Liver (tissue), 8 donors: ENCODE measurements at regions not wholly inside any gene's neighbourhood (a gene's known extent, or its start where the extent isn't known, plus 50 kb on each side); places are given as distances from the start of the nearest gene placed in this dataset.
"Not testable (repeated sequence)": the region's sequence is repeated elsewhere in the genome, so short reads cannot be mapped to it uniquely, and the experiment has no call there.

Experiments used
- DNase-seq: peaks from one replicate; pipeline ENCODE4 v3.0.0-alpha.2; 2017; ENCODE audit warnings: low spot score
- H3K27ac ChIP-seq, 2 donors: one replicate each; pipeline ENCODE4 v1.7.0; 2013; ENCODE audit warnings: inconsistent platforms in 2 of 2, low read length in 2 of 2, control low read depth in 1 of 2, low read depth in 1 of 2, mild to moderate bottlenecking in 1 of 2
- H3K27me3 ChIP-seq, 4 donors: one replicate each; pipeline versions ENCODE4 v1.6.1 to v1.7.0; 2013; ENCODE audit warnings: low read length in 3 of 4, inconsistent platforms in 1 of 4, mild to moderate bottlenecking in 1 of 4, moderate library complexity in 1 of 4; ENCODE audit not compliant: control insufficient read depth in 4 of 4, insufficient read depth in 4 of 4
- H3K36me3 ChIP-seq, 4 donors: one replicate each; pipeline versions ENCODE4 v1.6.1 to v1.7.0; 2013; ENCODE audit warnings: low read length in 3 of 4, mild to moderate bottlenecking in 3 of 4, low read depth in 1 of 4, moderate library complexity in 1 of 4; ENCODE audit not compliant: control insufficient read depth in 4 of 4, insufficient read depth in 3 of 4
- H3K4me1 ChIP-seq, 4 donors: one replicate each; pipeline versions ENCODE4 v1.6.1 to v1.7.0; 2013; ENCODE audit warnings: low read length in 3 of 4, mild to moderate bottlenecking in 3 of 4, moderate library complexity in 1 of 4; ENCODE audit not compliant: control insufficient read depth in 4 of 4, insufficient read depth in 4 of 4
- H3K4me3 ChIP-seq, 3 donors: one replicate each; pipeline versions ENCODE4 v1.6.1 to v1.7.0; 2013; ENCODE audit warnings: low read length in 3 of 3, control low read depth in 1 of 3, low read depth in 1 of 3, mild to moderate bottlenecking in 1 of 3
- H3K9ac ChIP-seq, 2 donors: one replicate each; pipeline ENCODE4 v1.7.0; 2013; ENCODE audit warnings: low read length in 2 of 2, mild to moderate bottlenecking in 2 of 2, moderate library complexity in 2 of 2, control low read depth in 1 of 2, low read depth in 1 of 2
- H3K9me3 ChIP-seq, 4 donors: one replicate each; pipeline versions ENCODE4 v1.6.1 to v1.7.0; 2013; ENCODE audit warnings: low read length in 3 of 4; ENCODE audit not compliant: control insufficient read depth in 4 of 4
- ATF3 ChIP-seq: IDR thresholded peaks from 2 replicates; pipeline ENCODE4 v1.6.1; 2016; ENCODE audit warnings: antibody characterized with exemption
- CTCF ChIP-seq: fragments of 150-350 bp; IDR thresholded peaks from 2 replicates; pipeline ENCODE4 v1.5.1; 2017; ENCODE audit warnings: improper control_type of control experiment, low read depth, low read length; ENCODE audit not compliant: missing input control
- EGR1 ChIP-seq, 2 donors: IDR thresholded peaks; 2 replicates each; pipeline ENCODE4 v1.6.1; 2016 to 2018; ENCODE audit warnings: antibody characterized with exemption in 2 of 2, low read depth in 2 of 2
- FOXA1 ChIP-seq: IDR thresholded peaks from 2 replicates; pipeline ENCODE4 v1.6.1; 2016; ENCODE audit warnings: antibody characterized with exemption
- FOXA2 ChIP-seq: IDR thresholded peaks from 2 replicates; pipeline ENCODE4 v1.6.1; 2016; ENCODE audit warnings: antibody characterized with exemption
- HNF4A ChIP-seq, 2 donors: conservative IDR thresholded peaks; 2 replicates each; pipeline ENCODE4 v1.6.1; 2016; ENCODE audit warnings: antibody characterized with exemption in 2 of 2, mild to moderate bottlenecking in 2 of 2
- NR2F2 ChIP-seq: IDR thresholded peaks from 2 replicates; pipeline ENCODE4 v1.6.1; 2016; ENCODE audit warnings: antibody characterized with exemption
- RAD21 ChIP-seq, 2 donors: IDR thresholded peaks; 2 replicates each; pipeline ENCODE4 v1.6.1; 2016; ENCODE audit warnings: antibody characterized with exemption in 2 of 2, mild to moderate bottlenecking in 2 of 2
- REST ChIP-seq: IDR thresholded peaks from 2 replicates; pipeline ENCODE4 v1.6.1; 2016; ENCODE audit warnings: antibody characterized with exemption, mild to moderate bottlenecking
- RXRA ChIP-seq, 2 donors: IDR thresholded peaks; 2 replicates each; pipeline ENCODE4 v1.6.1; 2017 to 2018; ENCODE audit warnings: antibody characterized with exemption in 2 of 2, mild to moderate bottlenecking in 1 of 2
- SP1 ChIP-seq: IDR thresholded peaks from 2 replicates; pipeline ENCODE4 v1.6.1; 2018; ENCODE audit warnings: antibody characterized with exemption, mild to moderate bottlenecking
- TAF1 ChIP-seq: conservative IDR thresholded peaks from 2 replicates; pipeline ENCODE4 v1.6.1; 2016; ENCODE audit warnings: antibody characterized with exemption, mild to moderate bottlenecking
- YY1 ChIP-seq: IDR thresholded peaks from 2 replicates; pipeline ENCODE4 v1.6.1; 2016; ENCODE audit warnings: antibody characterized with exemption, mild to moderate bottlenecking
- ZBTB33 ChIP-seq: IDR thresholded peaks from 2 replicates; pipeline ENCODE4 v1.6.1; 2016; ENCODE audit warnings: antibody characterized with exemption
- WGBS: extraction: QIAGEN DNeasy Blood & Tissue Kit; methylation state at CpG from one replicate; pipeline ENCODE4 v1.1.7; 2013; 5-methylcytosine and 5-hydroxymethylcytosine counted together
- donor health status: healthy.
- donor health status: healthy.
- donor health status: healthy.
- donor health status: healthy.
- donor health status: healthy.

- WGBS = 63% methylated on average over 9 of the region's 9 CpGs
- H3K36me3 ChIP-seq = no peaks in the 10 kb centered on the region
- no peak for DNase-seq
- H3K4me1 ChIP-seq = no peaks in the 10 kb centered on the region
- H3K9ac ChIP-seq = no peak overlapping the region
- TF ChIP-seq SP1 = no peak
- TF ChIP-seq RXRA (IDR thresholded peaks at IDR 0.05) = no peak
- TF ChIP-seq HNF4A (conservative IDR thresholded peaks at IDR 0.05) = no peak
- TF ChIP-seq CTCF = no peak
- TF ChIP-seq NR2F2 = no peak
- no peak for TF ChIP-seq ATF3
- TF ChIP-seq TAF1 = no peak
- no peak for TF ChIP-seq EGR1 (IDR thresholded peaks at IDR 0.05; ENCODE audit: low read depth in 2 of 2)
- no peak for TF ChIP-seq FOXA2
- no peak for TF ChIP-seq YY1
- no peak for TF ChIP-seq RAD21 (IDR thresholded peaks at IDR 0.05)
- no peak for TF ChIP-seq ZBTB33
- H3K4me3 ChIP-seq = no peak overlapping the region
- no peaks in the 10 kb centered on the region for H3K27me3 ChIP-seq
- H3K9me3 ChIP-seq = peaks cover 2 to 6% (median 4%) of the 10 kb centered on the region in 4 donors
- H3K27ac ChIP-seq = no peak overlapping the region
Measured at GRCh38 chrX:1086444-1087409, 125.7 kb downstream of the CRLF2 start.

GRCh38 chrX:1085871-1086270 is 126.6 kb downstream of the CRLF2 start:
- not testable (repeated sequence) for H3K27me3 ChIP-seq, DNase-seq, H3K4me3 ChIP-seq, H3K4me1 ChIP-seq, H3K36me3 ChIP-seq, H3K9me3 ChIP-seq, H3K27ac ChIP-seq, H3K9ac ChIP-seq
- 75% methylated on average over 2 of the region's 2 CpGs for WGBS

GRCh38 chrX:1084689-1085088 is 127.8 kb downstream of the CRLF2 start:
- Histone ChIP-seq H3K27ac (no peak overlapping the region), H3K4me3 (no peak overlapping the region), H3K4me1 (no peaks in the 10 kb centered on the region), H3K9ac (no peak overlapping the region), H3K36me3 (no peaks in the 10 kb centered on the region), H3K27me3 (no peaks in the 10 kb centered on the region), H3K9me3 (peaks cover 2 to 6% (median 4%) of the 10 kb centered on the region in 4 donors)
- DNase-seq = no peak
- 81% methylated on average over 6 of the region's 6 CpGs for WGBS
- no peak for TF ChIP-seq EGR1 (IDR thresholded peaks at IDR 0.05; ENCODE audit: low read depth in 2 of 2)
- TF ChIP-seq REST = no peak
- no peak for TF ChIP-seq FOXA2
- no peak for TF ChIP-seq RAD21 (IDR thresholded peaks at IDR 0.05)
- no peak for TF ChIP-seq ZBTB33
- TF ChIP-seq SP1 = no peak
- no peak for TF ChIP-seq FOXA1
- no peak for TF ChIP-seq RXRA (IDR thresholded peaks at IDR 0.05)
- no peak for TF ChIP-seq CTCF
